ENCODE measurements at regions not wholly inside any gene's neighbourhood (a gene's known extent, or its start where the extent isn't known, plus 50 kb on each side); places are given as distances from the start of the nearest gene placed in this dataset.

DNA sequence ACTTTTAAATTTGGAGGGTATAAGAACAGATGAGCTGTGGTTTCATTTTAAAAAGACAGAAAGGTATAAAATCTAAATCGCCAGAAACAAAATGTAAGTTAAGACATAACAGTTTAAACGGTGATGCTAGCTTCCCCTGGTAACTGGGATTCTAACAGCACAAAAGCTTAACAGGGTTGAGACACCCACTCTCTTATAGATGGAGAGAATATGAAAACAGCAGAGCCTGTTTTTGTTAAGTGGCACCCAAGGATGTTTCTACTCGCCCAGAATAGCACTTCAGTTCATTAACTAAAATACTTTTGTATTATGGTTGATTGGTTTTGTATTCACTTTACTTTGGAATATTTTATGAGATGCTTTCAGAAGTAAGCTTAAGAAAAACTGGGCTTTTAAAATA is 151.9 kb upstream of the RND3 start:
- H3K79me2 ChIP-seq (ENCODE audit: low read length), result no peaks in the 10 kb centered on the region
- H2AFZ ChIP-seq (ENCODE audit: low read length), result no peak overlapping the region
- H3K9me3 ChIP-seq (ENCODE audit: low read length), result no peaks in the 10 kb centered on the region
- no peak overlapping the region for H3K4me3 ChIP-seq (ENCODE audit: low read length)
- H4K20me1 ChIP-seq (ENCODE audit: insufficient read depth, low read depth, low read length), result no peaks in the 10 kb centered on the region
- no peak overlapping the region for H3K27ac ChIP-seq (ENCODE audit: low read length)
- H3K36me3 ChIP-seq (ENCODE audit: insufficient read depth, low read length), result no peaks in the 10 kb centered on the region
- H3K9ac ChIP-seq (ENCODE audit: low read length), result no peak overlapping the region
- H3K4me2 ChIP-seq (ENCODE audit: low read depth, low read length, poor library complexity, severe bottlenecking), result no peak overlapping the region
- no peaks in the 10 kb centered on the region for H3K9me2 ChIP-seq (replicated peaks; ENCODE audit: insufficient read depth, low read length)
- no peaks in the 10 kb centered on the region for H3K27me3 ChIP-seq (ENCODE audit: low read length)
- H3K4me1 ChIP-seq (ENCODE audit: low read length), result no peaks in the 10 kb centered on the region
- DNase-seq, result no peak

DNA sequence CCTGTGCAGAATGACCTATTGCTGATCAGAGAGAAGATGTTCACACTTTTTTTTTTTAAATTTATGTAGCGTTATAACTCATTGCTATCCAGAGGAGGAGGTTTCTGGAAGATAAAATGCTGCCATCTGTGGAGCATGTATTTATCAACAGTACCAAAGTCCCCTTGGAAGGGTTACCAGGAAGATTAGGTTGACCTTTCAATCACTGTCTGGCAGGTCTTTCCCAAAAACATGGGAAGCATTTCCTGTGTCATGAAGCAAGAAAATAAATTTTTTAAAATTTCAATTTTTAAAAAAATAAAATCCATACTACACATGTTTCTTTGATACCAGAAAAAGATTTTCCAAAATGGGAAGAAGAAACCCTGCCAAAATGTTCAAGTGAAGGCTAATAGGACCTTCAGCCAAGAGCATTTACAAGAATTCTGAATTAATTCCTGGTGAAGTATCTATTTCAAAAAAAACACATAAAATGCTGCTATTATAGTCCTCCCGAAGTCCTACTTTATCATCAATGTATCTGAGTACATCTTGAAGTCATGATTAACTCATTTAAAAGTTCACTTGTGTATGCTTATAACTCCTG is 143.9 kb upstream of the RND3 start:
- no peak overlapping the region for H3K9ac ChIP-seq (ENCODE audit: low read length)
- H3K79me2 ChIP-seq (ENCODE audit: low read length), result no peaks in the 10 kb centered on the region
- no peak for DNase-seq
- no peak overlapping the region for H2AFZ ChIP-seq (ENCODE audit: low read length)
- no peaks in the 10 kb centered on the region for H3K27me3 ChIP-seq (ENCODE audit: low read length)
- no peaks in the 10 kb centered on the region for H4K20me1 ChIP-seq (ENCODE audit: insufficient read depth, low read depth, low read length)
- H3K27ac ChIP-seq (ENCODE audit: low read length), result no peak overlapping the region
- no peaks in the 10 kb centered on the region for H3K9me3 ChIP-seq (ENCODE audit: low read length)
- no peak overlapping the region for H3K4me2 ChIP-seq (ENCODE audit: low read depth, low read length, poor library complexity, severe bottlenecking)
- no peaks in the 10 kb centered on the region for H3K4me1 ChIP-seq (ENCODE audit: low read length)
- no peak overlapping the region for H3K4me3 ChIP-seq (ENCODE audit: low read length)
- no peaks in the 10 kb centered on the region for H3K9me2 ChIP-seq (replicated peaks; ENCODE audit: insufficient read depth, low read length)
- no peaks in the 10 kb centered on the region for H3K36me3 ChIP-seq (ENCODE audit: insufficient read depth, low read length)

DNA sequence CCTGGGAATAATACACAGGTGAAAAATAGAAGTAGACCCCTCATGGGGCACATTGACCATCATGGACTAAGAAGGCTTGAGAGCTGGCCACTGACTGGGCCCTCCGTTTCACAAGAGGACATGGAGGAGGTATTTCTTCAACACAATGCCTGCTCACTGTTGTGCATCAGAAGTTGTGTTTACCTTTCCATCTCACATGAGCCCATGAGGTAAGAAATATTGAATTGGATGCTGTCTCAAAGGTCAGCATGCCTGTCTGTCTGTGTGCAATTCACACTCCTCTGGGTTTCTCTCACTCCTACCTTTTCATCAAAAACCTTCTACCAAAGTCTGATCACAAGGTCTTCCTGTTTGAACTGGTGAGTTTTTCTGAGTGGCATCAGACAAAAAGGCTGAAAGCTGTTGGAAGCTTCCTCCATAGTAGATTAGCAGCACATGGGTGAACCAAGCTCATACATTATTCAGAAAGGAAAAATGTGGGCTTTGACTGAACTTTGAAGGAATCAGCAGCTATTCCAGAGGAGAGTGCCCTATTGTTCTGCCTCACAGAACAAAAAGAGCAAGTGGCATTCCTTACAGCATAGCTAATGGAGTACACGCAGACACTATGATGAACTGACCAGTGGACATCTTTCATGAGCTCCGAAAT is 143.2 kb upstream of the RND3 start:
- no peaks in the 10 kb centered on the region for H3K79me2 ChIP-seq (ENCODE audit: low read length)
- H3K36me3 ChIP-seq (ENCODE audit: insufficient read depth, low read length), result no peaks in the 10 kb centered on the region
- H3K4me2 ChIP-seq (ENCODE audit: low read depth, low read length, poor library complexity, severe bottlenecking), result no peak overlapping the region
- no peaks in the 10 kb centered on the region for H3K9me3 ChIP-seq (ENCODE audit: low read length)
- H3K9me2 ChIP-seq (replicated peaks; ENCODE audit: insufficient read depth, low read length), result no peaks in the 10 kb centered on the region
- no peaks in the 10 kb centered on the region for H3K27me3 ChIP-seq (ENCODE audit: low read length)
- no peak overlapping the region for H3K4me3 ChIP-seq (ENCODE audit: low read length)
- no peak overlapping the region for H3K27ac ChIP-seq (ENCODE audit: low read length)
- H3K9ac ChIP-seq (ENCODE audit: low read length), result no peak overlapping the region
- H2AFZ ChIP-seq (ENCODE audit: low read length), result no peak overlapping the region
- no peaks in the 10 kb centered on the region for H3K4me1 ChIP-seq (ENCODE audit: low read length)
- no peaks in the 10 kb centered on the region for H4K20me1 ChIP-seq (ENCODE audit: insufficient read depth, low read depth, low read length)
- no peak for DNase-seq

DNA sequence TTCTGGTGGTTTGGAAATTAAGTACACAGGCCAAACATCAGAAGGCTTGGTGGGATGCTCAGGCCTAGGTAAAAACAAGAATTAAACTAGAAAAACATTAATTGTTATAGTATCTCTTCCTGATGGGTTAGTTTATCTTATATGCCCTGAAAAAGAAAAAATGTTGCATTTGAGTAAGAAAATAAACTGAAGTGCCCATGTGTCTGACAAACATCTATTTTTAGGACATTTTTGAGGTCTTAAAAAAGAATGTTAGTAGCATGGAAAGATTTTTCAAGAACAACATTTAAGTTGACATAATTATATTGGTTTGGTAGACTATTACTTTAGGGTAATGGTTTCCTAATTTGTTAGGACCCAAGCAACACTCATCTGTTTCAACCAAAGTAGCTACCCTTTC is 140.1 kb upstream of the RND3 start:
- Histone ChIP-seq H3K27ac (ENCODE audit: low read length) (no peak overlapping the region), H3K36me3 (ENCODE audit: insufficient read depth, low read length) (no peaks in the 10 kb centered on the region), H3K9me2 (replicated peaks; ENCODE audit: insufficient read depth, low read length) (no peaks in the 10 kb centered on the region; the same call in 1 of the 2 replicates), H3K79me2 (ENCODE audit: low read length) (no peaks in the 10 kb centered on the region), H3K9ac (ENCODE audit: low read length) (no peak overlapping the region), H3K4me3 (ENCODE audit: low read length) (no peak overlapping the region), H3K4me1 (ENCODE audit: low read length) (no peaks in the 10 kb centered on the region), H4K20me1 (ENCODE audit: insufficient read depth, low read depth, low read length) (no peaks in the 10 kb centered on the region), H3K9me3 (ENCODE audit: low read length) (no peaks in the 10 kb centered on the region), H2AFZ (ENCODE audit: low read length) (no peak overlapping the region), H3K27me3 (ENCODE audit: low read length) (no peaks in the 10 kb centered on the region), H3K4me2 (ENCODE audit: low read depth, low read length, poor library complexity, severe bottlenecking) (no peak overlapping the region)
- no peak for DNase-seq

DNA sequence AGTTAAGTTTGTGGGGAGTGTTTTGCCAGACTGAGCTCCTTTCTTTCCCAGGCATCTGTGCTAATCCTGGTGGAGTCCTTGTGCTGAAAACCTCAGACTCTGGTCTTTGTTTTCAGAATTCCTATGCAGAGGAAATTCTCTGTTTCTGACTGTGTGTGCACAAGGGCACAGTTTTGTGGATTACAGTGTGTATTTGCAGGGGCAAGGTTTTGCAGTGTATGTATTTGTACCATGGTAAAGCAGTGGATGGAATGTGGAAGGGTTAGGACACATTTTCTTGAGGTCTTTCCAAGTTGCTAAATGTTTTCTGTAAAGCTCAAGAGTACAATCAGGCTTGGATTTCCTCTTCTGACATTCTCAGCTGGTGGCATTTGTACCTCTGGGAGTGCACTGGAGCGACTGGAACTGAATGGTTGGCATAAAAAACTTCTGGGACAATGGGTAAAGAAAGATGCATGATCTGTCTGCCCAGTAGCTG is 139.5 kb upstream of the RND3 start:
- Histone ChIP-seq H4K20me1 (ENCODE audit: insufficient read depth, low read depth, low read length) (no peaks in the 10 kb centered on the region), H3K36me3 (ENCODE audit: insufficient read depth, low read length) (no peaks in the 10 kb centered on the region), H2AFZ (ENCODE audit: low read length) (no peak overlapping the region), H3K79me2 (ENCODE audit: low read length) (no peaks in the 10 kb centered on the region), H3K27ac (ENCODE audit: low read length) (no peak overlapping the region), H3K4me2 (ENCODE audit: low read depth, low read length, poor library complexity, severe bottlenecking) (no peak overlapping the region), H3K9ac (ENCODE audit: low read length) (no peak overlapping the region), H3K27me3 (ENCODE audit: low read length) (no peaks in the 10 kb centered on the region), H3K4me3 (ENCODE audit: low read length) (no peak overlapping the region), H3K9me3 (ENCODE audit: low read length) (no peaks in the 10 kb centered on the region), H3K4me1 (ENCODE audit: low read length) (no peaks in the 10 kb centered on the region), H3K9me2 (replicated peaks; ENCODE audit: insufficient read depth, low read length) (no peaks in the 10 kb centered on the region; the same call in 1 of the 2 replicates)
- no peak for DNase-seq

DNA sequence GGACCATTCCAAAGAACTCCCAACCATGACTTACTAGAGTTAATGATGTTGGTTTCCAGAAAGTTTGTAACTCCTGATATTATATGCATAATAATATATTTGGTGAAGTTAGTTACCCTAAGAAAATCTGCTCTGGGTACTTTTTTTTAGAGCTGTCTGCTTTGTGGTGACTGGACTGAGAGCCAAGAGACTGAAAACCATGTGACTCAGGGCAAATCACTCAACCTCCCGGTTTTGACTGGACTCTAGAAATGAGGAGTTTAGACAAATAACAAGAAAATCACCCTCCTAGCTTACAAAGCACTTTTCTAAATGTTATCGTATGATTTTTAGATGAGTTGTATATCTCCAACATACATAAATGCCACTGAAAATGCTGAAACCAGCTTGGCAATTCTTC is 138.3 kb upstream of the RND3 start:
- no peak for DNase-seq
- Histone ChIP-seq H3K4me3 (ENCODE audit: low read length) (no peak overlapping the region), H3K4me1 (ENCODE audit: low read length) (no peaks in the 10 kb centered on the region), H3K9me3 (ENCODE audit: low read length) (no peaks in the 10 kb centered on the region), H3K9ac (ENCODE audit: low read length) (no peak overlapping the region), H4K20me1 (ENCODE audit: insufficient read depth, low read depth, low read length) (no peaks in the 10 kb centered on the region), H2AFZ (ENCODE audit: low read length) (no peak overlapping the region), H3K27ac (ENCODE audit: low read length) (no peak overlapping the region), H3K27me3 (ENCODE audit: low read length) (no peaks in the 10 kb centered on the region), H3K4me2 (ENCODE audit: low read depth, low read length, poor library complexity, severe bottlenecking) (no peak overlapping the region), H3K36me3 (ENCODE audit: insufficient read depth, low read length) (no peaks in the 10 kb centered on the region), H3K79me2 (ENCODE audit: low read length) (no peaks in the 10 kb centered on the region), H3K9me2 (replicated peaks; ENCODE audit: insufficient read depth, low read length) (no peaks in the 10 kb centered on the region; the same call in 1 of the 2 replicates)

DNA sequence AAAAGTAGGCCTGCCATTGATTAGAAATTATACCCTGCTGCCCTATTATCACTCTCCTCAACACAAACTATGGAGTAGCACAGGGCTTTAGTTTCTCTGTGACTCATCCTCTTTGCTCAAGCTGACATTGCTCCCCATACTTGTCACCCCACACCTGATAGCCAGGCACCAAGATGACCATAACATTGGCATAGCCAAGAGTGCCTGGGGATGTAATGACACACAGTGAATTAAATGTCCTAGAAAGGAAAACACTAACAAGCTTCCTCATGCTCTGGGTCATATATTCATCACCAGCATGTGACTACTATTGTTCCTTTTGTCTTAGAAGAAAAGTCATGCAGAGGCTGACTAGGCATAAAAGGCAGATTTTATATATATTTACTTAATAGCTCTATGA is 137.8 kb upstream of the RND3 start:
- no peak overlapping the region for H2AFZ ChIP-seq (ENCODE audit: low read length)
- H4K20me1 ChIP-seq (ENCODE audit: insufficient read depth, low read depth, low read length), result no peaks in the 10 kb centered on the region
- no peaks in the 10 kb centered on the region; the same call in 1 of the 2 replicates for H3K9me2 ChIP-seq (replicated peaks; ENCODE audit: insufficient read depth, low read length)
- H3K27ac ChIP-seq (ENCODE audit: low read length), result no peak overlapping the region
- no peak overlapping the region for H3K4me3 ChIP-seq (ENCODE audit: low read length)
- H3K79me2 ChIP-seq (ENCODE audit: low read length), result no peaks in the 10 kb centered on the region
- H3K9ac ChIP-seq (ENCODE audit: low read length), result no peak overlapping the region
- no peaks in the 10 kb centered on the region for H3K4me1 ChIP-seq (ENCODE audit: low read length)
- H3K27me3 ChIP-seq (ENCODE audit: low read length), result no peaks in the 10 kb centered on the region
- DNase-seq, result no peak
- H3K4me2 ChIP-seq (ENCODE audit: low read depth, low read length, poor library complexity, severe bottlenecking), result no peak overlapping the region
- H3K36me3 ChIP-seq (ENCODE audit: insufficient read depth, low read length), result no peaks in the 10 kb centered on the region
- H3K9me3 ChIP-seq (ENCODE audit: low read length), result no peaks in the 10 kb centered on the region

DNA sequence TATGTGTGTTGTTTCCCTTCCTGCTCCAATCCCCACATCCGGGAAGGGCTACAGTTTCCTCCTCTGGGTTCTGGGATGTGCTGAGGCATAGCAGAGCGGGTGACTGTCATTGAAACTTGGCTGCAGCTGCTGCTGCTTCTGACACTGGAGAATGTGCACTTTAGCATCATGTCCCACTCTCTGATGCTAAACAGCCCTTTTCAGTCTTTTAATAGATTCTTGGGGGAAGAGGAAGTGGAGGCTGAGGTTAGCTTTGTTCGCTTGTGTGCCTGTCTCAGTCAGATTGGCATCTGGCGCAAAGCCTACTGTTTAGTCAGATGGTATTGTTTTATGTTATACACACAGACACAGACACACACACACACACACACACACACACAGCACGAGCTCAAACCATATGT is 136.5 kb upstream of the RND3 start:
- H3K79me2 ChIP-seq (ENCODE audit: low read length), result no peaks in the 10 kb centered on the region
- no peak overlapping the region for H3K4me2 ChIP-seq (ENCODE audit: low read depth, low read length, poor library complexity, severe bottlenecking)
- no peak overlapping the region for H3K9ac ChIP-seq (ENCODE audit: low read length)
- H3K27me3 ChIP-seq (ENCODE audit: low read length), result no peaks in the 10 kb centered on the region
- H3K4me1 ChIP-seq (ENCODE audit: low read length), result no peaks in the 10 kb centered on the region
- H3K9me3 ChIP-seq (ENCODE audit: low read length), result no peaks in the 10 kb centered on the region
- no peak for DNase-seq
- H2AFZ ChIP-seq (ENCODE audit: low read length), result no peak overlapping the region
- H3K36me3 ChIP-seq (ENCODE audit: insufficient read depth, low read length), result no peaks in the 10 kb centered on the region
- H3K27ac ChIP-seq (ENCODE audit: low read length), result no peak overlapping the region
- no peaks in the 10 kb centered on the region; the same call in 1 of the 2 replicates for H3K9me2 ChIP-seq (replicated peaks; ENCODE audit: insufficient read depth, low read length)
- H4K20me1 ChIP-seq (ENCODE audit: insufficient read depth, low read depth, low read length), result no peaks in the 10 kb centered on the region
- H3K4me3 ChIP-seq (ENCODE audit: low read length), result no peak overlapping the region
